HG03039 (cell line): ENCODE measurements at regions not wholly inside any gene's neighbourhood (a gene's known extent, or its start where the extent isn't known, plus 50 kb on each side); places are given as distances from the start of the nearest gene placed in this dataset.
"Not testable (repeated sequence)": the region's sequence is repeated elsewhere in the genome, so short reads cannot be mapped to it uniquely, and the experiment has no call there.

ENCODE experiments used
- ATAC-seq: cut with Tn5 transposase; IDR thresholded peaks from one replicate; pipeline ENCODE4 v1.9.1; 2021; ENCODE audit warnings: mild to moderate bottlenecking, moderate library complexity; ENCODE audit not compliant: unreplicated experiment

DNA sequence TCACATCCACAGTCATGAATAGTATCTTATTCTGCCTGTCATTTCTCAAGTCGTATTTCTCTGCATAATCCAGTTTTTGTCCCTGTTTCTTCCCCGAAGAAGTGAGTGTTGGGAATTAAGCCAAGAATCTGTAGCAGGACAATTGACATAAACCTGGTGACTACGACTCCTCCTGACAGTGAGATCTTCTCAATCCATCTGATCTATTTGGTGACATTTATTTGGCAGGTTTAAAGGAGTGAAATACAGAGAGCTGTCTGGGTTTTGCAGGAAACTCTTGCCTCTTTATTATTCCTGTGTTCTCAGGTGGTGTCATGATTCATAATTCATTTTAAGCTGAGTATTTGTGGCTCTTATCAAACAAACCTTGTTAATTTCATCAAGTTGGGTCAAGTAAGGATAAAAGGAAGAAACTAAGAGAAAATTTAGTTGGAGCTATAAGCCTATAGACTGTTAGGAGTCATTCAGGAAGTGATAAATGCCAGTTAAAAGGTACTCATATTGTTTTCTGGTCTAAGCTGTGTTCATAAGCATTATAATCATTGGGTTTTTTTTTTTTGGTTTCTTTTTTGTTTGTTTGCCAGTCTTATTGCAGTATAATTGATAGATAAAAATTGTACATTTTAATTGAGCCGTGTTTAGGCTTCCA, 95.9 kb upstream of the PCSK1 start:
- no peak for ATAC-seq

DNA sequence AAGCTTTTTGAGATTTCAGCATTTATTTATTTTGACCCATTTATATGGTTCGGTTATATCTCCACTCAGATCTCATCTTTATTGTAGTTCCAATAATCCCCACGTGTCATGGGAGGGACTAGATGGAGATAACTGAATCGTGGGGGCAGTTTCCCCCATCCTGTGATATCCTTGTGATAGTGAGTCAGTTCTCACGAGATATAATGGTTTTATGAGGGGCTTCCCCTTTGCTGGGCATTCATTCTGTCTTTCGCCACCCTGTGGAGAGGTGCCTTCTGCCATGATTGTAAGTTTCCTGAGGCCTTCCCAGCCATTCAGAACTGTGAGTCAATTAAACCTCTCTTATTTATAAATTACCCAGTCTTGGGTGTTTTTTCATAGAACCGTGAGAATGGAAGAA, 96.5 kb upstream of the PCSK1 start:
- no peak for ATAC-seq

DNA sequence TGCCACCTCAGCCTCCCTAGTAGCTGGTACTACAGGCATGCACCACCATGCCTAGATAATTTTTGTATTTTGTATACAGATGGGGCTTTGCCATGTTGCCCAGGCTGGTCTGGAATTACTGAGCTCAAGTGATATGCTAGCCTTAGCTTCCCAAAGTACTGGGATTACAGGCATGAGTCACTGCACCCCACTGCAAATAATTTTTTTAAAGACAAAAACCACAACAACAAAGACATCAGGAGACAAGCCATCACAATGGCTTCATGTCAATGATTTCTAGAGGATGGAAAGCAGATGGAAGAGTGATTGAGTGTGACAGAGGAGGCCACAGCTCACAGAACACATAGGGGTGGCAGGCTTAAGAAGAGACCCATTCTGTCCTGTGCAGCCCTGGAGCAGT, 97.9 kb upstream of the PCSK1 start:
- no peak for ATAC-seq

DNA sequence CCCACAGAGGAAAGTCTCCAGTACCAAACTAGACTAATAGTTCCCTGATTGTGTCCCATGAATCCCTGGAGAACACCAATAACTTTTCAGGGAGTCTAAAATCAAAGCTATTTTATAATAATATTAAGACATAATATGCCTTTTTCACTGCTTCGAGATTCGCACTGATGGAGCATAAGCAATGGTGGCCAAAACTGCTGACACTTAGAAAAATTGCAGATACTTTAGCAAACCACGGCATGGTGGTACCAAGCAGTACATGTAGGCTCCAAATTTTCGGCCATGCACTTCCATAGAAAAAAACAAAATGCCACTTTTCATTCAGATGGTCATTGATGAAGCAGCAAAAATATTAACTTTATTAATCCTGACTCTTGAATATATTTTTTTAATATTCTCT, 100.3 kb upstream of the PCSK1 start:
- no peak for ATAC-seq

DNA sequence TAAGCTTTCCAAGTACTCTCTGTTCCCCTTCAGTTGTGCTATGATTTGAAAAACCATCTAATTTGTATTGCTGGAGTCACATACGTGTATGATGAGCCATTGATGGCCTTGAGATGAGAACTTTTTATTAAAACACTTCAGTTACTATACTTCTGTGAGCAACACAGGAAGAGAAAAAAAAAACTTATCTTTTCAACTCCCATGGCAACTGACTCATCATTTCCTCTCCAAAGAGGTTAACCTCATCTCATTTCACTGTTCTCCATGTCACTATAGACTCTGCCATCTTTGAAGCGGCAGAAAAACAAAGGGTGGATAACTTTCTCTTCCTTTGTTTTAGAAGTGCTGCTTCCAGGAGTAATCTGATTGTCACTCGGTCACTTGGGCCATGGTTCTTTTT, 104.3 kb upstream of the PCSK1 start:
- ATAC-seq, result no peak

DNA sequence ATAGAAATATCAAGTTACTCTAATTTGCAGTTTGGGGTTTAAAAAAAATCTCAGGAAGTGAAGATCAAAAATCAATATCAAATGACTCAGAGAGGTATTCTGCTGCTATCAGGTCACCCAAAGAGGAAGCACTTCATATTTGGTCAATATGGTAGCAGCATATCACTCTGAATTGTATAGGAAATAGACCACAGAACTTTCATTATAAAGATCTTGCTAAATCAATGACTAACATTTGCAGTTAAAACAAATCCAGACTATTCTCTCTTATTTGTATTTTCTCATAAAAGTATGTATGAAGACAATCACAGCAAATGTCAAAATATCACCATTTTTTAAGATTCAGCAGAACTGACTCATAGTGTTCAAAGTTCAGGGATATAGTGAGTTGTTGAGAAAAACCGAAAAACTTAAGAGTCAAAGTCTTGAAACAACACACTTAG, 105.8 kb upstream of the PCSK1 start:
- ATAC-seq, result no peak

DNA sequence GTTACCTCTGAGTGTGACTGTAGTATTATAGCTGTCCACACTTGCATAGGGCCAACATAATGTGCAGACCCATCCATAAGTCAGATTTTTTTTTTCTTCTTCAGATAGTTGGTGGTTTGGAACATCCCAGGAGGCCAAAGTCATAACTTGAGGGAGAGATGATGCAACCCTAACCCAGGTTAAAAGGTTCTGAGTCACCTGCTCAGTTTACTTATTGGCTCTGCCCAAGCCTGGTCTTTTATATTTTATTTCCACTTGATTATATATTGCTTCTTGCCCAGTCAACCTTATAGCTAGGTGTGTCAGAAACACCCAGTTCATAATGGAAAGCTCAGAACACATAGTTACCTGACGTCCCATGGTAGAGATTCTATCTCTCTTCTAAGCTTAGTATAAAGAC, 113.1 kb upstream of the PCSK1 start:
- ATAC-seq, result no peak

DNA sequence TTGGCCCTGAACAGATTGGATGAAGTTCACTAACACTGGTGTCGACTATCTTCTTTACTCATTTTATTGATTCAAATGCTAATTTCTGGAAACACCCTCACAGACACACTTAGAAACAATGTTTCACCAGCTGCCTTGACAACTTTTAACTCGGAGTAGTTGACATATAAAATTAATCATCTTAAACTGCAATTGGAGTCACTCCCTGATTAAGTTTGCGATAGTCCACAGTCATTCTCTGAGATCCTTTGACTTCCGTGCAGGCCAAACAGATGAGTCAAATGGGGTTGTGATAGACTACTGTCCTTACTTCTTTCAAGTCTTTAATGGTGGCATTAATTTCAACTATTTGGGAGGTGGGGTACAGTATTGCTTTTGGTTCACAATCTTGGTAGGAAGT, 114.4 kb upstream of the PCSK1 start:
- no peak for ATAC-seq

DNA sequence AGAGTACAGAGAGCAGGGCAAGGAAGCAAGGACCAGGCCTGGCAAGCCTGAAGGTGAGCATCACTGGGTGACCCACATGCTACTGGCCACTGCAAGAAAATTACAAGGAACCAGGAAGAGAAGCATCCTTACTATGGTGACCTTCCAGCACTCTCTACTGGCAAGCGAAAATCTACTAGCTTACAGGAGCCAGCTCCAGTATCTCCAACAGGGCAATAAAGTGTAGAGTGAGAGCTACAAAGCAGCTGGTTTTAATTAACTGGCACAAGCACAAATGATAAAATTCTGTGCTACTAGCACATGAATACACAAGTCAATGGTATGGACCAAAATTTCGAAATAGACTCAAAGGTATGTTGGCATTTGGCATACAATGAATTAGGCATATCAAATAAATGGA, 113.3 kb upstream of the CAST start:
- no peak for ATAC-seq

DNA sequence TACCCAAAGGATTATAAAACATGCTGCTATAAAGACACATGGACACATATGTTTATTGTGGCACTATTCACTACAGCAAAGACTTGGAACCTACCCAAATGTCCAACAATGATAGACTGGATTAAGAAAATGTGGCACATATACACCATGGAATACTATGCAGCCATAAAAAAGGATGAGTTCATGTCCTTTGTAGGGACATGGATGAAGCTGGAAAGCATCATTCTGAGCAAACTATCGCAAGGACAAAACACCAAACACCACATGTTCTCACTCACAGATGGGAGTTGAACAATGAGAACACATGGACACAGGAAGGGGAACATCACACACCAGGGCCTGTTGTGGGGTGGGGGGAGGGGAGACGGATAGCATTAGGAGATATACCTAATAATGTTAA, 101.3 kb upstream of the CAST start:
- not testable (repeated sequence) for ATAC-seq

DNA sequence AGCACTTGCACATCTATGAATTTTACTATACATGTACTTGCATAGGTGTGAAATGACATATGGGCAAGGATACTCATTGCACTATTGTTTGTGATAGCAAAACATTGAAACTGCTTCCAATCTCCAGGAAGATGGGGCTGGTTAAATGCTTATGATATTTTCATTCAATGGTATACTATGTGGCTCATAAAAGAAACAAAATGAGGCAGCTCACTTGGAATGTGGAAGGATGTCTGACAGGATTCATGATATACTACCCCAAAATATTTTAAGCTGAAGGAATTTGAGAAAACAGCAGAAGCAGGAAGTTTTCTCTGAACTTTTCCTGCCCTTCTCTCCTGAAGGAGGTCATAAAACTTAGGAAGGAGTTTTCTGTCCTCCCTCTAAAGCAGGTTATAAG, 99.6 kb upstream of the CAST start:
- ATAC-seq, result no peak

DNA sequence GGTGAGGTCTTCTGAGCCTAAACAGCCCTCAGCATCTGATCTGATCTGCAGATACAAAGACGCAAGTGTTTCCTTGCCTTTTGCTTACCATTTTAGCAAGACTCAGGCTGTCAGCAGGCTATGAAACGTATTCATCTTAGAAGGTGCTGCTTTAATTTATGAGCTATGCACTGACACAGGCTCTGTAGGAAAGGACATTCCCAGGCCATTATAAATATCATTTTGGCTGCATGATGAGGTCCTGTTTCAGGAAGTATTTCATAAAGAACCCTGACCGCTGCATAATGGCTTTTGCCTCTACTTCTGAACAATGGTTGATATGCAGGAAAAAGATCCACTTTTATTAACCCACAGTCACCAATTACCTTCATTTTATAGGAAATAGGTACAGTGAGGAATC, 98.4 kb upstream of the CAST start:
- no peak for ATAC-seq

DNA sequence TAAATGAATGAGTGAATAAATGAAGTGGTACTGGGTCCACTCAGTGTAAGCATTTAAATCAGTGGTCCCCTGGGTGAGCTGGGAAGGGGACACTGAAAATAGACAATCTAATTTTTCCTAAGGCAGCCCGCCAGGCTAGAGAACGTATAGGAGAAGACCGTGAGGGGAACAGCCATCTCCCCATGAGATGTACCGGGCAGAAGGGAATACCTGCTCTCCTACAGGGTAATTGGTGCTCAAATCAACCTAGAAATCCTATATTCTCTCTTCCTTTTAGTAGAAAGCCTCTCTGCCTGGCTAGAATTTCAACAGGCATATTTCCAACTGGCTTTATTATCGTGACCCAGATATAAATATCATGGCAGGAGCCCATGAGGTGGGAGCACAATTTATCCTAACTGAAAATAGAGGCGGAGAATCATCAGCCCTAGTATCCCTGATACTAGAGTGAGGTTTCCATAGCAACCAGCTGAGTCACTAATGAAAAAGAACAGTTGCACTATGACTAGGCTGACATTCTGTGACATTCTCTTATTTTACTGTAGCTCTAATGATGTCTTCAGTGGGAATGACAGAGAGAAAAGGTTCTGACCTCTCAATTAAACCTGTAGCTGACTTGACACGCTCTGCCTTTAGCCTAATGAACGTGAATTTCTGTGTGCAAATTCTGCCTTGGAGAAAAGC, 96.5 kb upstream of the CAST start:
- peak; percentile 63 for ATAC-seq

DNA sequence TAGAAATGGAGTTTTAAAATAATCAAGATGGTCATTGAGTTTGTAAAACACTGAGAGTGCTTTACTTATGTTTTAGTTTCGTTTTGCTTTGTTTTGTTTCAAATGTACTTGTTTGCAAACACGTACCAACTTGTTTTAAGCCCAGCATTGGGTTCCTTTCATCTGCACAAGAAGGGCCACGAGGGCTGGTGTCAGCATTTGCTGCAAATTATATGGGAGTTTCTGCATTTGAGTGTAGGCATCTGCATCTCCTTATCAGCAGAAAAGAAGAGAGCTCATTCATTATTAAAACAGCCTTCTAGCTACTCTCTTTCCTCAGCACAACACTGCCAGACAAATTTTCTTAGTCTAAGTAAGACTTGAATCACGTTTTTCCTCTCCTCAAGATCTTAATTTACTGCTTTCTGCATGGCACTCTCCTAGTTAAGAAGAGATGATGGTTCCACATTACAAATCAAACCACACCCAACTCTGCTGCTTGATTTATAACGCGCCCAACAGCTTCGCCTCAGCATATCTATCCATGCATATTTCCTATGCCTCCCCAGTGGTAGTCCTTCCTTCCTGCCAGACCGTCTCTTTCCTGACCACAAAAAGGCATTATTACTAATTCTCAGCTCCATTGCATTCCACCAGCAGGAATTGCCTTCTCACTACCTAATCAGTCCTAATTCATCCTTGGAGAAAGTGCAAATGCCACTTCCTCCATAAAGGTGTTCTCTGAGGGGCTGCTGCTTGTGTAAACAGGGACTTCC, 95.2 kb upstream of the CAST start:
- ATAC-seq, result no peak

DNA sequence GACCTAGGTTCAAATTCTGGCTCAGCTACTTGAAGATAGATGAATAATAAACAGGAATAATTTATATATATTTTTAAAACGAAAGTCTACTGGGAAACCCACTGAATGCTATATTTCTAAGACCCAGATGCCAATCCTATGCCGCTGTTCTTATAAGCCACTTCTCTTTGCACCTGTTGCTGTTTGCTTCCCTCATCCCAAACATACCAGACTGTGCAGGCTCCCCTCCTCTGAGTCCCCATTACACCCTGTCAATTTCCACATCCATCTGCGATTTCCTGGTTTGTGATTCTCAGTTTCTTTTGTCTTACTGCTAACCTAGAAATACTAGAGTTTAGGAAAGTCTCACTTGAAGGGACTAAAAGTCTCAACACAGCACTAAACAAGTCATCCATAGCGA, 92.8 kb upstream of the CAST start:
- no peak for ATAC-seq

DNA sequence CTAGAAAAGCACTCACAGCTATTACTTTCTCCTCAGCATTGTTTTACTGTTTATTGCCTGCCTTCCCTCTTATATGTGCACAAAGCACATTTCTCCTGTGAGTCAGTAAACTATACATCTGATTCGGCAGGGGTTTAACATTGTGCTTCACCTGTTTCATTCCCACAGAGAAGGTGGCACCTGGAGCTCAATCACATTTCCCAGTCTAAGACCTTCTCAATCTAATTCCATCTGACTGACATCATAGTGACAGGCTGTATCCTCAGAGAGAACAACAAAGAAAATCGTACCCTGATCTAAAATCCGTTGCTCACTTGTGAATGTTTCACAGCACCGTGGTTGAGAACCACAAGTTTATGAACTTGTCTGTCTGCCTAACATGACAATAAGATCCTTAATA, 92.4 kb upstream of the CAST start:
- ATAC-seq, result no peak

DNA sequence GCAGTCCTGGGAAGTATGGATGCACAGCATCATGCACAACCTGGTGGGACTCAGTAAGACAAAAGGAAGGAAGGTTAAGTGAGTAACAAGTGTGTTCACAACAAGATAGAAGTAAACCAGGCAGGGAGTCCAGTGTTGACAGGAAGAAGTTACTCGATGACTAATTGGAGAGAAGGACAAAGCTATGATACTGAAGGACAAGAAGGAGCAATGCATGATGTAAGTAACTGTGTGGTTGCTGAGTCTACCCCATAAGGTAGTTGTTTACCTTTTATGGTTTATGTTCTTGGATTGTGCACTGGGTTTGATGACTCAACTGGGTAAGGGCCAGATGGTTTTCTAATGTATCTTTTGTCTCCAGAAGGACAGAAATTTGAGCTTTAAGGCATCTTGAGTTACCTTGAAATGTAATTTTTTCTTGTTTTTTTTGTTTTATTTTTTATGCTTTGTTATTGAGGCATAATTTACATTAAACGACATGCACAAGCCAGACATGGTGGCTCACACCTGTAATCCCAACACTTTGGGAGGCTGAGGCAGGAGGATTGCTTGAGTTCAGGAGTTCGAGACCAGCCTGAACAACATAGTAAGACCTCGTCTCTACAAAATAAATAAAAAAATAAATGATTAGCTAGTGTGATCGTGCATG, 89.2 kb upstream of the CAST start:
- no peak for ATAC-seq

DNA sequence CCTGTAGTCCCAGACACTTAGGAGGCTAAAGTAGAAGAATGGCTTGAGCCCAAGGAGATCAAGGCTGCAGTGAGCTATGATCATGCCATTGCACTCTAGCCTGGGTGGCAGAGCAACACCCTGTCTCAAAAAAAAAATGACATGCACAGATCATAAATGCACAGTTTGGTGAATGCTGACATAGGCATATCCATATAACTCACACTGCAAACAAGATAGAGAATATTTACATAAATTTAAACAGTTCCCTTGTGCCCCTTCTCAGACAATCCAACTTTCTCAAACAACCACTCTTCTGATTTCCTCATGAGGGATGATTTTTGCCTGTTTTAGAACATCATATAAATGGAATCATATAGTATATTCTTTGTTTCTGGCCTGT, 88.7 kb upstream of the CAST start:
- no peak for ATAC-seq

DNA sequence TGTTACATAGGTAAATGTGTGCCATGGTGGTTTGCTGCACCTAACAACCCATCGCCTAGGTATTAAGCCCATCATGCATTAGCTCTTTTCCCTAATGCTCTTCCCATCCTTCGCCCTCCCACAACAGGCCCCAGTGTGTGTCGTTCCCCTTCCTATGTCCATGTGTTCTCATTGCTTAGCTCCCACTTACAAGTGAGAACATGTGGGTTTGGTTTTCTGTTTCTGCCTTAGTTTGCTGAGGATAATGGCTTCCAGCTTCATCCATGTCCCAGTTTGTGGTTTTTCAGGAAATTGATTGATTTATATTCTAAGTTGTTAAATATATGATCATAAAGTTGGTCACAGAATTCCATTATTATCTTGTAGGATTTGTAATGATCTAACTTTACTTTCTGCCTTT, 85.3 kb upstream of the CAST start:
- ATAC-seq, result no peak

DNA sequence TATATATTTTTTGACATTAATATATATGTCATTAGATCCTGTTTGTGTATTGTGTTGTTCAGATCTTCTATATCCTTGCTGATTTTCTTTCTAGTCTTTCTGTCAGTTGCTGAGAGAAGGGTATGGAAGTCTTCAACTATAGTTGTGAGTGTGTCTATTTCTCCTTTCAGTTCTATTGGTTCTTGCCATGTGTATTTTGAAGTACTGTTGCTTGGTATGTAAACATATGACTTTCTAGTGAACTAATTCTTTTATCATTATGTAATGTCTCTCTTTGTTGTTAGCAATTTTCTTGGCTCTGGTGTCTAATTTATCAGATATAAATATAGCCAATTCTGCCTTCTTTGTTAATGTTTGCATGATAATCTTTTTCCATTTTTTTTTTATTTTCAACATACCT, 84.3 kb upstream of the CAST start:
- ATAC-seq, result no peak

DNA sequence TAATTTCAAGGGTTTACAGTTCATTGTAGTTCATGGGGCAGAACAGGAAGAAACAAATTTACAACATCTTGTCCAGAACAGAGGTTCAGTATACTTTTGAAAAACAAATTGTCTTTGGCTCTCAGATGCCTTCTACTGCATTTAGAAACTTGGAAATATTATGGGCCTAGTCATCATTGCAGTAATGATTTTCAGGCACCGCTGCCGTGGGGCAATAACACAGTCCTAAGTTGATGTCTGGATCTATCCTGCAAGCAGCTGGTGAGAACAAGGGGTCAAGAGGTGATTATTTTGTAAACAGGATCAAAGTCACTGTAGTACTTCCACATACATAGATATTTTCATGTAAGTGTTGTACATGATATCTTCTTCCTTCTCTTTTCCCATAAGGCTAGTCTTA, 82.5 kb upstream of the CAST start:
- ATAC-seq, result no peak

DNA sequence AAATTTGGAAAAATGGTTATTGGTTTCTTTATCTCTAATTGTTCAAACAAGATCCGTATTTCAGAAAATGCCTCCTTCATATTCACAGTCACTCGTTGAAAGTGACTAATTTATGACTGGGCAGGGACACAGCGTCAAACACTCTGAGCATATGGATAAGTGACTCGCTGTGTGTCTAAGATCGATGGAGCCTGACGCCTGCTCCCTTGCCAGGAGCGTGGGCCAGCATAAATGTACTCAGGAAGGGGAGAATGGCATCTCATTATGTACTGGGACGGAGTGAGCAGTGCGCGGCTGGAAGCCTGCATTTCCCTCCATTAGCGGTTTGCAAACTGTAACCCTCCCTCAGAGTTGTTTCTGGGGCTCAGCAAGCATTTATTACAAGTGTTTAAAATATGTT, 79.8 kb upstream of the CAST start:
- ATAC-seq, result no peak
